ENCODE measurements at regions not wholly inside any gene's neighbourhood (a gene's known extent, or its start where the extent isn't known, plus 50 kb on each side); places are given as distances from the start of the nearest gene placed in this dataset.

DNA sequence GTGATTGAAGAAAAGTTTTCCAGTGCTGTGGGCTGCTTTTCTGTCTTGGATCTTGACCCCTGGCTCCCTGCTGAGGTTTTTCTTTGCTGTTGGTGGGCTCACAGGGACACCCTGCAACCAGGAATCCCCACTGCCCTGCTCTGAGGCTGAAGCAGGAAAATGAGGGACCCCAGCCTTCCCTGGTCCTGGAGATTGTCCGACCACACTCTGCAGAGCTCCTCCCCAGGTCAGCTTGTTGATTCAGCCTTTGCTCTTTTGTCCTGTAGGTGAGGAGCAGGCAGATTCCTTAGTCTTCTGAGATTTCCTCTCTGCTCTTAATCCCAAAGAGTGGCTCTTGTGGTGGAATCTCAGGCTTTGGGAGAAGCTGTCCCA lies 194.5 kb downstream of the RPLP1 start:
- Histone ChIP-seq H3K9ac (ENCODE audit: control insufficient read depth, extremely low read depth, insufficient read depth, low read length) (no peak overlapping the region), H3K27me3 (ENCODE audit: control insufficient read depth, extremely low read depth, insufficient read depth, low read length) (peaks cover 15% of the 10 kb centered on the region), H3K4me3 (ENCODE audit: control insufficient read depth in 2 of 3, extremely low read depth in 1 of 3, insufficient read depth in 2 of 3, low read depth in 1 of 3, low read length in 3 of 3) (no peak overlapping the region), H3K4me2 (ENCODE audit: control insufficient read depth, extremely low read depth, insufficient read depth, low read depth, low read length) (no peak overlapping the region), H4K20me1 (ENCODE audit: control insufficient read depth, extremely low read depth, insufficient read depth, low read length) (no peaks in the 10 kb centered on the region), H3K36me3 (ENCODE audit: control insufficient read depth in 2 of 2, extremely low read depth in 1 of 2, insufficient read depth in 2 of 2, low read length in 2 of 2) (no peaks in the 10 kb centered on the region), H3K79me2 (ENCODE audit: control insufficient read depth, insufficient read depth, low read length) (no peaks in the 10 kb centered on the region), H2AFZ (ENCODE audit: control insufficient read depth, low read length) (no peak overlapping the region), H3K9me3 (ENCODE audit: control insufficient read depth, low read depth, low read length) (no peaks in the 10 kb centered on the region), H3K4me1 (ENCODE audit: control insufficient read depth, extremely low read depth, insufficient read depth, low read length) (peaks cover 14% of the 10 kb centered on the region), H3K9me1 (ENCODE audit: control insufficient read depth, extremely low read depth, insufficient read depth, low read length) (no peaks in the 10 kb centered on the region), H3K27ac (ENCODE audit: control insufficient read depth, insufficient read depth, low read length) (no peak overlapping the region)
- TF ChIP-seq, protein P1, sequence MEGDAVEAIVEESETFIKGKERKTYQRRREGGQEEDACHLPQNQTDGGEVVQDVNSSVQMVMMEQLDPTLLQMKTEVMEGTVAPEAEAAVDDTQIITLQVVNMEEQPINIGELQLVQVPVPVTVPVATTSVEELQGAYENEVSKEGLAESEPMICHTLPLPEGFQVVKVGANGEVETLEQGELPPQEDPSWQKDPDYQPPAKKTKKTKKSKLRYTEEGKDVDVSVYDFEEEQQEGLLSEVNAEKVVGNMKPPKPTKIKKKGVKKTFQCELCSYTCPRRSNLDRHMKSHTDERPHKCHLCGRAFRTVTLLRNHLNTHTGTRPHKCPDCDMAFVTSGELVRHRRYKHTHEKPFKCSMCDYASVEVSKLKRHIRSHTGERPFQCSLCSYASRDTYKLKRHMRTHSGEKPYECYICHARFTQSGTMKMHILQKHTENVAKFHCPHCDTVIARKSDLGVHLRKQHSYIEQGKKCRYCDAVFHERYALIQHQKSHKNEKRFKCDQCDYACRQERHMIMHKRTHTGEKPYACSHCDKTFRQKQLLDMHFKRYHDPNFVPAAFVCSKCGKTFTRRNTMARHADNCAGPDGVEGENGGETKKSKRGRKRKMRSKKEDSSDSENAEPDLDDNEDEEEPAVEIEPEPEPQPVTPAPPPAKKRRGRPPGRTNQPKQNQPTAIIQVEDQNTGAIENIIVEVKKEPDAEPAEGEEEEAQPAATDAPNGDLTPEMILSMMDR (optimal IDR thresholded peaks at IDR 0.05 in 1 of 3, IDR thresholded peaks at IDR 0.05 in 1 of 3, conservative IDR thresholded peaks at IDR 0.05 in 1 of 3; ENCODE audit: extremely low read depth in 1 of 3, insufficient read depth in 2 of 3, low read length in 3 of 3): no peak
- TF ChIP-seq EZH2 (IDR thresholded peaks at IDR 0.05; ENCODE audit: low read length): no peak
- DNase-seq (ENCODE audit: low read depth, low spot score) (no peak), FAIRE-seq (no peak)
- dilution Hi-C loops (cut with MboI; ENCODE audit: extremely low pct_ligation_motif_present, low sequenced_read_pairs): no loop called here

DNA sequence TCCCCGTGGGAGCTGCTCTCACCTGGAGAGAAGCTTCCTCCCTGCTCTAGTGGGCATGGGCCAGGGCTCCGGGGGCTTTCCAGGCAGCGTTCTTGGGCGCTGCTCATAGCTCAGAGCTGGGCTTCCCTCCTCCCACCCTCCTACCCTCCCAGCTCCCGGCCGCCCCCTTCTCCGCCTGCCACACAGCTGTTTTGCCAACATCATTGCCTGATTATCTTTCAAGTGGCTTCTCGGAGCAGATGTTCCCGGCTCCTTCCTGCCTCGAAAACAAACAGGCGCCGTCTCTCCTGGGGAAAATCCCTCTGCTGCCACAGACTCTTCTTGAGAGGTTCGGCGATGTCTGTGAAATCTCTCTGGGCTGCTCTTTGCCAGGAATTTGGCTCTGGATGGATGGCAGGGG lies 195.6 kb downstream of the RPLP1 start:
- DNase-seq (ENCODE audit: low read depth, low spot score) (no peak), FAIRE-seq (no peak)
- Histone ChIP-seq H3K27ac (ENCODE audit: control insufficient read depth, insufficient read depth, low read length) (no peak overlapping the region), H3K4me1 (ENCODE audit: control insufficient read depth, extremely low read depth, insufficient read depth, low read length) (peaks cover 14% of the 10 kb centered on the region), H3K9ac (ENCODE audit: control insufficient read depth, extremely low read depth, insufficient read depth, low read length) (no peak overlapping the region), H3K36me3 (ENCODE audit: control insufficient read depth in 2 of 2, extremely low read depth in 1 of 2, insufficient read depth in 2 of 2, low read length in 2 of 2) (no peaks in the 10 kb centered on the region), H4K20me1 (ENCODE audit: control insufficient read depth, extremely low read depth, insufficient read depth, low read length) (no peaks in the 10 kb centered on the region), H3K4me2 (ENCODE audit: control insufficient read depth, extremely low read depth, insufficient read depth, low read depth, low read length) (peak overlapping the region; percentile 59), H2AFZ (ENCODE audit: control insufficient read depth, low read length) (no peak overlapping the region), H3K9me1 (ENCODE audit: control insufficient read depth, extremely low read depth, insufficient read depth, low read length) (no peaks in the 10 kb centered on the region), H3K4me3 (ENCODE audit: control insufficient read depth in 2 of 3, extremely low read depth in 1 of 3, insufficient read depth in 2 of 3, low read depth in 1 of 3, low read length in 3 of 3) (no peak overlapping the region), H3K79me2 (ENCODE audit: control insufficient read depth, insufficient read depth, low read length) (no peaks in the 10 kb centered on the region), H3K9me3 (ENCODE audit: control insufficient read depth, low read depth, low read length) (no peaks in the 10 kb centered on the region), H3K27me3 (ENCODE audit: control insufficient read depth, extremely low read depth, insufficient read depth, low read length) (peaks cover 16% of the 10 kb centered on the region)
- dilution Hi-C loops (cut with MboI; ENCODE audit: extremely low pct_ligation_motif_present, low sequenced_read_pairs): no loop called here
- TF ChIP-seq EZH2 (IDR thresholded peaks at IDR 0.05; ENCODE audit: low read length): no peak
- TF ChIP-seq, protein P1 (optimal IDR thresholded peaks at IDR 0.05 in 1 of 3, IDR thresholded peaks at IDR 0.05 in 1 of 3, conservative IDR thresholded peaks at IDR 0.05 in 1 of 3; ENCODE audit: extremely low read depth in 1 of 3, insufficient read depth in 2 of 3, low read length in 3 of 3): no peak

Measured in keratinocyte (primary cell).